SK-N-SH treated with all-trans-retinoic acid at 6 μM for 48 hours (cell line): ENCODE measurements at regions not wholly inside any gene's neighbourhood (a gene's known extent, or its start where the extent isn't known, plus 50 kb on each side); places are given as distances from the start of the nearest gene placed in this dataset.

Experiments used
- OSR1 ChIP-seq: fragments of 250-450 bp; sonication (Bioruptor Pico); IDR thresholded peaks from 2 replicates; pipeline ENCODE4 v1.8.0; 2022; ENCODE audit warnings: moderate library complexity, mild to moderate bottlenecking, inconsistent platforms
- RARB ChIP-seq: fragments of 250-450 bp; sonication (Bioruptor Pico); IDR thresholded peaks from 2 replicates; pipeline ENCODE4 v1.8.0; 2021; ENCODE audit warnings: mild to moderate bottlenecking, moderate library complexity
- TF ChIP-seq, protein P1 (sequence below): fragments of 250-450 bp; sonication (Bioruptor Pico); IDR thresholded peaks from 2 replicates; pipeline ENCODE4 v1.8.0; 2020; ENCODE audit warnings: mild to moderate bottlenecking, moderate library complexity, borderline replicate concordance

DNA sequence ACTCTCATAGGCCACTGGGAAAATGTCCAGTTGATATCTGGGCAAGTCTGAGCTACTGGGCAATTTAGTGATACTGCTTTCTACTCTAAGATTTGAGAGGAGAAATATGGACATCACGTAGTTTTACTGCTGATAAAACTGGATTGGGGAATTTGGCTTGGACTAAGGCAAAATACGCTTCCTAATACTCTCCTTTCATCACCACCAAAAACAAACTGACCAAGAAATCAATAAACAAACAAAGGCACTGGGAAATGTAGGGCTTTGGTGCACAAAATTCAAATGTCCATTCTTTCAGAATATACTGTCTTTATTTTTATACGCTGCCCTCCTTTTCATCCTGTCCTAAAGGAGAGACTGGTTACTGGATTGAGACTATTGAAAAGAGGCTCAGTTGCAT is 145.1 kb upstream of the SP8 start:
- TF ChIP-seq OSR1 (CRISPR knock-in tag) (no peak), RARB (CRISPR knock-in tag) (no peak)
- TF ChIP-seq, protein P1, sequence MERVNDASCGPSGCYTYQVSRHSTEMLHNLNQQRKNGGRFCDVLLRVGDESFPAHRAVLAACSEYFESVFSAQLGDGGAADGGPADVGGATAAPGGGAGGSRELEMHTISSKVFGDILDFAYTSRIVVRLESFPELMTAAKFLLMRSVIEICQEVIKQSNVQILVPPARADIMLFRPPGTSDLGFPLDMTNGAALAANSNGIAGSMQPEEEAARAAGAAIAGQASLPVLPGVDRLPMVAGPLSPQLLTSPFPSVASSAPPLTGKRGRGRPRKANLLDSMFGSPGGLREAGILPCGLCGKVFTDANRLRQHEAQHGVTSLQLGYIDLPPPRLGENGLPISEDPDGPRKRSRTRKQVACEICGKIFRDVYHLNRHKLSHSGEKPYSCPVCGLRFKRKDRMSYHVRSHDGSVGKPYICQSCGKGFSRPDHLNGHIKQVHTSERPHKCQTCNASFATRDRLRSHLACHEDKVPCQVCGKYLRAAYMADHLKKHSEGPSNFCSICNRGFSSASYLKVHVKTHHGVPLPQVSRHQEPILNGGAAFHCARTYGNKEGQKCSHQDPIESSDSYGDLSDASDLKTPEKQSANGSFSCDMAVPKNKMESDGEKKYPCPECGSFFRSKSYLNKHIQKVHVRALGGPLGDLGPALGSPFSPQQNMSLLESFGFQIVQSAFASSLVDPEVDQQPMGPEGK (CRISPR knock-in tag): no peak
